ENCODE measurements at regions not wholly inside any gene's neighbourhood (a gene's known extent, or its start where the extent isn't known, plus 50 kb on each side); places are given as distances from the start of the nearest gene placed in this dataset.

- Histone ChIP-seq H3K27ac (replicated peaks) (no peak overlapping the region), H3K27me3 (ENCODE audit: insufficient read depth, poor library complexity, severe bottlenecking) (no peaks in the 10 kb centered on the region), H3K4me3 (replicated peaks; ENCODE audit: insufficient read depth, low read length) (no peak overlapping the region)
- DNase-seq (ENCODE audit: low read depth in 1 of 2, low spot score in 1 of 2), result no peak
- no peak for TF ChIP-seq GABPA (IDR thresholded peaks at IDR 0.05; ENCODE audit: low read depth)
- TF ChIP-seq POLR2AphosphoS5 (IDR thresholded peaks at IDR 0.05; ENCODE audit: low read depth), result no peak
- TF ChIP-seq SPI1 (IDR thresholded peaks at IDR 0.05; ENCODE audit: borderline replicate concordance, low read depth), result no peak
- no peak for TF ChIP-seq REST (IDR thresholded peaks at IDR 0.05; ENCODE audit: insufficient replicate concordance, low read depth)
- TF ChIP-seq CTCF (IDR thresholded peaks at IDR 0.05; ENCODE audit: insufficient read depth, low read length), result no peak
These were observed 473.7 kb upstream of the JARID2 start for GRCh38 chr6:14772188-14772587.

GRCh38 chr6:14775528-14775927 lies 470.3 kb upstream of the JARID2 start:
- Histone ChIP-seq H3K4me3 (replicated peaks; ENCODE audit: insufficient read depth, low read length) (no peak overlapping the region), H3K27me3 (ENCODE audit: insufficient read depth, poor library complexity, severe bottlenecking) (no peaks in the 10 kb centered on the region), H3K27ac (replicated peaks) (no peak overlapping the region)
- no peak for DNase-seq (ENCODE audit: low read depth in 1 of 2, low spot score in 1 of 2)
- TF ChIP-seq SPI1 (IDR thresholded peaks at IDR 0.05; ENCODE audit: borderline replicate concordance, low read depth), result no peak
- TF ChIP-seq REST (IDR thresholded peaks at IDR 0.05; ENCODE audit: insufficient replicate concordance, low read depth), result no peak
- TF ChIP-seq GABPA (IDR thresholded peaks at IDR 0.05; ENCODE audit: low read depth), result no peak
- TF ChIP-seq POLR2AphosphoS5 (IDR thresholded peaks at IDR 0.05; ENCODE audit: low read depth), result no peak
- no peak for TF ChIP-seq CTCF (IDR thresholded peaks at IDR 0.05; ENCODE audit: insufficient read depth, low read length)

GRCh38 chr6:14776307-14776706 lies 469.6 kb upstream of the JARID2 start:
- no peak overlapping the region for H3K27ac ChIP-seq (replicated peaks)
- no peaks in the 10 kb centered on the region for H3K27me3 ChIP-seq (ENCODE audit: insufficient read depth, poor library complexity, severe bottlenecking)
- no peak for DNase-seq (ENCODE audit: low read depth in 1 of 2, low spot score in 1 of 2)
- no peak overlapping the region for H3K4me3 ChIP-seq (replicated peaks; ENCODE audit: insufficient read depth, low read length)
- TF ChIP-seq SPI1 (IDR thresholded peaks at IDR 0.05; ENCODE audit: borderline replicate concordance, low read depth), result no peak
- no peak for TF ChIP-seq GABPA (IDR thresholded peaks at IDR 0.05; ENCODE audit: low read depth)
- TF ChIP-seq REST (IDR thresholded peaks at IDR 0.05; ENCODE audit: insufficient replicate concordance, low read depth), result no peak
- no peak for TF ChIP-seq POLR2AphosphoS5 (IDR thresholded peaks at IDR 0.05; ENCODE audit: low read depth)
- TF ChIP-seq CTCF (IDR thresholded peaks at IDR 0.05; ENCODE audit: insufficient read depth, low read length), result no peak

All from HL-60 (cell line).